ENCODE measurements at regions not wholly inside any gene's neighbourhood (a gene's known extent, or its start where the extent isn't known, plus 50 kb on each side); places are given as distances from the start of the nearest gene placed in this dataset.

GRCh38 chr18:33875029-33875565, 297.1 kb downstream of the ASXL3 start:
- Histone ChIP-seq H3K9me3 (ENCODE audit: control insufficient read depth in 1 of 2, low read length in 2 of 2) (no peaks in the 10 kb centered on the region), H3K36me3 (ENCODE audit: control insufficient read depth in 1 of 2, insufficient read depth in 2 of 2, low read length in 2 of 2) (no peaks in the 10 kb centered on the region), H3K4me3 (ENCODE audit: low read depth in 1 of 2, low read length in 2 of 2) (no peak overlapping the region), H3K9ac (ENCODE audit: low read depth in 1 of 2, low read length in 2 of 2) (no peak overlapping the region), H3K27ac (ENCODE audit: low read depth, low read length) (no peak overlapping the region), H3K4me1 (ENCODE audit: control insufficient read depth in 1 of 2, insufficient read depth in 2 of 2, low read length in 2 of 2) (peaks cover 0 to 5% of the 10 kb centered on the region in 2 donors), H3K27me3 (ENCODE audit: control insufficient read depth in 1 of 2, insufficient read depth in 2 of 2, low read length in 2 of 2) (no peaks in the 10 kb centered on the region)

GRCh38 chr18:33873112-33873511, 295.1 kb downstream of the ASXL3 start:
- Histone ChIP-seq H3K4me1 (ENCODE audit: control insufficient read depth in 1 of 2, insufficient read depth in 2 of 2, low read length in 2 of 2) (peaks cover 0 to 5% of the 10 kb centered on the region in 2 donors), H3K27ac (ENCODE audit: low read depth, low read length) (no peak overlapping the region), H3K9ac (ENCODE audit: low read depth in 1 of 2, low read length in 2 of 2) (no peak overlapping the region), H3K4me3 (ENCODE audit: low read depth in 1 of 2, low read length in 2 of 2) (no peak overlapping the region), H3K36me3 (ENCODE audit: control insufficient read depth in 1 of 2, insufficient read depth in 2 of 2, low read length in 2 of 2) (no peaks in the 10 kb centered on the region), H3K27me3 (ENCODE audit: control insufficient read depth in 1 of 2, insufficient read depth in 2 of 2, low read length in 2 of 2) (no peaks in the 10 kb centered on the region), H3K9me3 (ENCODE audit: control insufficient read depth in 1 of 2, low read length in 2 of 2) (no peaks in the 10 kb centered on the region)

GRCh38 chr18:33871363-33872025, 293.5 kb downstream of the ASXL3 start:
- Histone ChIP-seq H3K9me3 (ENCODE audit: control insufficient read depth in 1 of 2, low read length in 2 of 2) (no peaks in the 10 kb centered on the region), H3K4me3 (ENCODE audit: low read depth in 1 of 2, low read length in 2 of 2) (no peak overlapping the region), H3K4me1 (ENCODE audit: control insufficient read depth in 1 of 2, insufficient read depth in 2 of 2, low read length in 2 of 2) (peaks cover 0 to 5% of the 10 kb centered on the region in 2 donors), H3K27ac (ENCODE audit: low read depth, low read length) (no peak overlapping the region), H3K36me3 (ENCODE audit: control insufficient read depth in 1 of 2, insufficient read depth in 2 of 2, low read length in 2 of 2) (no peaks in the 10 kb centered on the region), H3K27me3 (ENCODE audit: control insufficient read depth in 1 of 2, insufficient read depth in 2 of 2, low read length in 2 of 2) (no peaks in the 10 kb centered on the region), H3K9ac (ENCODE audit: low read depth in 1 of 2, low read length in 2 of 2) (no peak overlapping the region)

DNA sequence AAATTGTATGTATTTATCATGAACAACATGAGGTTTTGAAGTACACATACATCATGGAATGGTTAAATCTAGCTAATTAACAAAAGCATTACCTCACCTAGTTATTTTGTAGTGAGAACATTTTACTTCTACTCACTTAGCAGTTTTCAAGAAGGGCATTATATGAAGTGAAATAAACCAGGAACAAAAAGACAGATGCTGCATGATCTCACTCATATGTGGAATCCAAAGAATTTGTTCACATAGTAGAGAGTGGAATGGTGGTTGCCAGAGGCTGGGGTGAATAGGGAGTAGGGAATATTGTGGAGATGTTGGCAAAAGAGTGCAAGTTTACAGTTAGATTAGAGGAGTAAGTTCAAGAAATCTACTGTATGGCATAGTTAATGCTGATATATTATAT, 292.0 kb downstream of the ASXL3 start:
- Histone ChIP-seq H3K36me3 (ENCODE audit: control insufficient read depth in 1 of 2, insufficient read depth in 2 of 2, low read length in 2 of 2) (no peaks in the 10 kb centered on the region), H3K4me3 (ENCODE audit: low read depth in 1 of 2, low read length in 2 of 2) (no peak overlapping the region), H3K27me3 (ENCODE audit: control insufficient read depth in 1 of 2, insufficient read depth in 2 of 2, low read length in 2 of 2) (no peaks in the 10 kb centered on the region), H3K9ac (ENCODE audit: low read depth in 1 of 2, low read length in 2 of 2) (no peak overlapping the region), H3K9me3 (ENCODE audit: control insufficient read depth in 1 of 2, low read length in 2 of 2) (no peaks in the 10 kb centered on the region), H3K27ac (ENCODE audit: low read depth, low read length) (no peak overlapping the region), H3K4me1 (ENCODE audit: control insufficient read depth in 1 of 2, insufficient read depth in 2 of 2, low read length in 2 of 2) (peaks cover 0 to 5% of the 10 kb centered on the region in 2 donors)

DNA sequence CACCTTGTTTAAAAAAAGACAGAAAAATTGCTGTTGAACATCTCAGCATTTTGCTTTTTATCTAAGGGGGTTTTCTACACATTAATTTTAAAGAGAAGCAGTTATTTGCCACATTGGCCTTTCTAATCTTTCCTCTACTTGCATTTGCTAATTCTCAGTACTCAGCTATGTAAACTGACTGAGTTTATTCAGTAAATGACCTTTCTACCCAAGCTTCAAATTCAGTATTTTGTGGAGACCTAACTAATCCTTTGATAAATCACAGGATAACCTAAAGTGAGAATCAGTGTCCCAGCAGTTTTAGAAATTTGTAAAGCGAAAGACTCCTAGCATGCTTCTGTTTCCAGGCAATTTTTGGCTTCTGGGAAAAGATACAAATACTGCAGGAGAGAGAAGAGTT, 288.4 kb downstream of the ASXL3 start:
- Histone ChIP-seq H3K4me1 (ENCODE audit: control insufficient read depth in 1 of 2, insufficient read depth in 2 of 2, low read length in 2 of 2) (peaks cover 0 to 4% of the 10 kb centered on the region in 2 donors), H3K36me3 (ENCODE audit: control insufficient read depth in 1 of 2, insufficient read depth in 2 of 2, low read length in 2 of 2) (no peaks in the 10 kb centered on the region), H3K27me3 (ENCODE audit: control insufficient read depth in 1 of 2, insufficient read depth in 2 of 2, low read length in 2 of 2) (no peaks in the 10 kb centered on the region), H3K9me3 (ENCODE audit: control insufficient read depth in 1 of 2, low read length in 2 of 2) (peaks cover 4 to 10% of the 10 kb centered on the region in 2 donors), H3K9ac (ENCODE audit: low read depth in 1 of 2, low read length in 2 of 2) (no peak overlapping the region), H3K27ac (ENCODE audit: low read depth, low read length) (no peak overlapping the region), H3K4me3 (ENCODE audit: low read depth in 1 of 2, low read length in 2 of 2) (no peak overlapping the region)

GRCh38 chr18:33863912-33864311, 285.9 kb downstream of the ASXL3 start:
- H3K27ac ChIP-seq (ENCODE audit: low read depth, low read length) = no peak overlapping the region
- H3K4me3 ChIP-seq (ENCODE audit: low read depth in 1 of 2, low read length in 2 of 2) = no peak overlapping the region
- H3K4me1 ChIP-seq (ENCODE audit: control insufficient read depth in 1 of 2, insufficient read depth in 2 of 2, low read length in 2 of 2) = no peaks in the 10 kb centered on the region
- no peaks in the 10 kb centered on the region for H3K36me3 ChIP-seq (ENCODE audit: control insufficient read depth in 1 of 2, insufficient read depth in 2 of 2, low read length in 2 of 2)
- H3K9ac ChIP-seq (ENCODE audit: low read depth in 1 of 2, low read length in 2 of 2) = no peak overlapping the region
- peaks cover 4 to 10% of the 10 kb centered on the region in 2 donors for H3K9me3 ChIP-seq (ENCODE audit: control insufficient read depth in 1 of 2, low read length in 2 of 2)
- no peaks in the 10 kb centered on the region for H3K27me3 ChIP-seq (ENCODE audit: control insufficient read depth in 1 of 2, insufficient read depth in 2 of 2, low read length in 2 of 2)

- Histone ChIP-seq H3K36me3 (ENCODE audit: control insufficient read depth in 1 of 2, insufficient read depth in 2 of 2, low read length in 2 of 2) (no peaks in the 10 kb centered on the region), H3K27me3 (ENCODE audit: control insufficient read depth in 1 of 2, insufficient read depth in 2 of 2, low read length in 2 of 2) (no peaks in the 10 kb centered on the region), H3K4me3 (ENCODE audit: low read depth in 1 of 2, low read length in 2 of 2) (no peak overlapping the region)
Measured at GRCh38 chr18:33854827-33855139, 276.8 kb downstream of the ASXL3 start.

GRCh38 chr18:33854086-33854826, 276.2 kb downstream of the ASXL3 start:
- H3K36me3 ChIP-seq (ENCODE audit: control insufficient read depth in 1 of 2, insufficient read depth in 2 of 2, low read length in 2 of 2) = no peaks in the 10 kb centered on the region
- H3K27ac ChIP-seq (ENCODE audit: low read depth, low read length) = no peak overlapping the region
- no peak overlapping the region for H3K9ac ChIP-seq (ENCODE audit: low read depth in 1 of 2, low read length in 2 of 2)
- H3K9me3 ChIP-seq (ENCODE audit: control insufficient read depth in 1 of 2, low read length in 2 of 2) = no peaks in the 10 kb centered on the region
- H3K27me3 ChIP-seq (ENCODE audit: control insufficient read depth in 1 of 2, insufficient read depth in 2 of 2, low read length in 2 of 2) = no peaks in the 10 kb centered on the region
- no peak overlapping the region for H3K4me3 ChIP-seq (ENCODE audit: low read depth in 1 of 2, low read length in 2 of 2)
- H3K4me1 ChIP-seq (ENCODE audit: control insufficient read depth in 1 of 2, insufficient read depth in 2 of 2, low read length in 2 of 2) = no peaks in the 10 kb centered on the region

More at GRCh38 chr18:33854827-33855139, 276.8 kb downstream of the ASXL3 start:
- Histone ChIP-seq H3K27ac (ENCODE audit: low read depth, low read length) (no peak overlapping the region), H3K4me1 (ENCODE audit: control insufficient read depth in 1 of 2, insufficient read depth in 2 of 2, low read length in 2 of 2) (no peaks in the 10 kb centered on the region), H3K9ac (ENCODE audit: low read depth in 1 of 2, low read length in 2 of 2) (no peak overlapping the region), H3K9me3 (ENCODE audit: control insufficient read depth in 1 of 2, low read length in 2 of 2) (no peaks in the 10 kb centered on the region)

- H3K36me3 ChIP-seq (ENCODE audit: control insufficient read depth in 1 of 2, insufficient read depth in 2 of 2, low read length in 2 of 2) = no peaks in the 10 kb centered on the region
- no peaks in the 10 kb centered on the region for H3K9me3 ChIP-seq (ENCODE audit: control insufficient read depth in 1 of 2, low read length in 2 of 2)
- no peak overlapping the region for H3K4me3 ChIP-seq (ENCODE audit: low read depth in 1 of 2, low read length in 2 of 2)
- H3K4me1 ChIP-seq (ENCODE audit: control insufficient read depth in 1 of 2, insufficient read depth in 2 of 2, low read length in 2 of 2) = no peaks in the 10 kb centered on the region
- H3K9ac ChIP-seq (ENCODE audit: low read depth in 1 of 2, low read length in 2 of 2) = no peak overlapping the region
- no peak overlapping the region for H3K27ac ChIP-seq (ENCODE audit: low read depth, low read length)
- no peaks in the 10 kb centered on the region for H3K27me3 ChIP-seq (ENCODE audit: control insufficient read depth in 1 of 2, insufficient read depth in 2 of 2, low read length in 2 of 2)
Measured at GRCh38 chr18:33853187-33853586, 275.2 kb downstream of the ASXL3 start.

- Histone ChIP-seq H3K4me1 (ENCODE audit: control insufficient read depth in 1 of 2, insufficient read depth in 2 of 2, low read length in 2 of 2) (no peaks in the 10 kb centered on the region), H3K9me3 (ENCODE audit: control insufficient read depth in 1 of 2, low read length in 2 of 2) (no peaks in the 10 kb centered on the region), H3K9ac (ENCODE audit: low read depth in 1 of 2, low read length in 2 of 2) (no peak overlapping the region), H3K27me3 (ENCODE audit: control insufficient read depth in 1 of 2, insufficient read depth in 2 of 2, low read length in 2 of 2) (no peaks in the 10 kb centered on the region), H3K4me3 (ENCODE audit: low read depth in 1 of 2, low read length in 2 of 2) (no peak overlapping the region), H3K27ac (ENCODE audit: low read depth, low read length) (no peak overlapping the region), H3K36me3 (ENCODE audit: control insufficient read depth in 1 of 2, insufficient read depth in 2 of 2, low read length in 2 of 2) (no peaks in the 10 kb centered on the region)
Measured at GRCh38 chr18:33851546-33852078, 273.6 kb downstream of the ASXL3 start.
